Right hindlimb (tissue), 1 donor: ENCODE measurements at regions not wholly inside any gene's neighbourhood (a gene's known extent, or its start where the extent isn't known, plus 50 kb on each side); places are given as distances from the start of the nearest gene placed in this dataset.
"Not testable (repeated sequence)": the region's sequence is repeated elsewhere in the genome, so short reads cannot be mapped to it uniquely, and the experiment has no call there.

Source experiments
- DNase-seq: peaks from one replicate; pipeline ENCODE4 v3.0.0-alpha.2; 2018

DNA sequence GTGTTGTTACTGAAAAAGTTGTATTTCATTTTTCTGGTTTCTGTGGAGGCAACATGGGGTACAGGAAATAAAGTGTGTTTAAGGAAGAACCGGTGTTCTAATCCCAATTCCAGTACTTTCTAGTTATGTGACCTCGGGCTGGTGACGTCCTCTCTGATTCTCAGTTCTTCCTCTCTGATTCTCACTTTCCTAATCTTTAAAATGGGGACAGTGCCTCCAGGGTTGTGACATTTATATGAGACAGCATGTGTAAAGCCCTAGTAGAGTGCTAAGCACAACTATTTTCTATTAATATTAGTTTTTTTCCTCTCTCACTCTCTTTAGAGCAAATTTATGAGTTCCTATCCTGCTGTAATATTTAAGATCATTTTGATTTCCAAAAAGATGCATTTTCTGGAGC, 50.9 kb upstream of the PTPDC1 start:
- DNase-seq = no peak

DNA sequence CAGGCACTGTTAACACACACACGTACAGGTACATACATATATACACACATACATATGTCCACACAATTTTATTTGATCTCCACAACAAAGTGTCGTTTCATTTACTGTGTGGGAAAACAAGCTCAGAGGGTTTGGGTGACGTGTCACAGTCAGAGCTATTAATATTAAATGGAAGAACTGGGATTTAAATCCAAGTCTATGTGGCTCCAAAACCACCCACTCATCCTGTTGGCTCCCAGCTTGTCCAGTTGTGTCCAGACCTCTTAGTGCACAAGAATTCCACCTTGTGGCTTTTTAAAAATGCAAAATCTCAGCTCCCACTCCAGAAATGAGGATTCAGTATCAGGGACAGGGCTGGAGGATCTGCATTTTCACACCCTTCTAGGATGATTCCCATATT, 52.3 kb upstream of the PTPDC1 start:
- no peak for DNase-seq

DNA sequence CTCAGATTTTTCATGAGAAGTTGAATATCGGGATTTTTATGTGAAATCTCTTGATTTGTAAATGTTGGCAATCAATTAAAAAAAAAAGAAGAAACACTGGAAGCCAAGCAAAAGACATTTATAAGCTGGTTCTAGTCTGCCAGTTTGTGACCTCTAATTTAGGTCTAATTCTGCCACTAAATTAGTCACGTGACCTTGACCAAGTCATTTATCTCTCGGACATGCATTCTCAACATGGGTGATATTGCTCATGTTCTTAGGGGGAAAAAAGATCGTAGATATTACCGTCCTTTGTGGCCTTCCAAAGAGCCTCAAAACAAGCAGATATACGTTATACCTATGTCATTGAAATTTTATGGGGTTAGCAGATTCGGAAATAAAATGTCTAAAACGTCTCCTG, 52.9 kb upstream of the PTPDC1 start:
- no peak for DNase-seq

DNA sequence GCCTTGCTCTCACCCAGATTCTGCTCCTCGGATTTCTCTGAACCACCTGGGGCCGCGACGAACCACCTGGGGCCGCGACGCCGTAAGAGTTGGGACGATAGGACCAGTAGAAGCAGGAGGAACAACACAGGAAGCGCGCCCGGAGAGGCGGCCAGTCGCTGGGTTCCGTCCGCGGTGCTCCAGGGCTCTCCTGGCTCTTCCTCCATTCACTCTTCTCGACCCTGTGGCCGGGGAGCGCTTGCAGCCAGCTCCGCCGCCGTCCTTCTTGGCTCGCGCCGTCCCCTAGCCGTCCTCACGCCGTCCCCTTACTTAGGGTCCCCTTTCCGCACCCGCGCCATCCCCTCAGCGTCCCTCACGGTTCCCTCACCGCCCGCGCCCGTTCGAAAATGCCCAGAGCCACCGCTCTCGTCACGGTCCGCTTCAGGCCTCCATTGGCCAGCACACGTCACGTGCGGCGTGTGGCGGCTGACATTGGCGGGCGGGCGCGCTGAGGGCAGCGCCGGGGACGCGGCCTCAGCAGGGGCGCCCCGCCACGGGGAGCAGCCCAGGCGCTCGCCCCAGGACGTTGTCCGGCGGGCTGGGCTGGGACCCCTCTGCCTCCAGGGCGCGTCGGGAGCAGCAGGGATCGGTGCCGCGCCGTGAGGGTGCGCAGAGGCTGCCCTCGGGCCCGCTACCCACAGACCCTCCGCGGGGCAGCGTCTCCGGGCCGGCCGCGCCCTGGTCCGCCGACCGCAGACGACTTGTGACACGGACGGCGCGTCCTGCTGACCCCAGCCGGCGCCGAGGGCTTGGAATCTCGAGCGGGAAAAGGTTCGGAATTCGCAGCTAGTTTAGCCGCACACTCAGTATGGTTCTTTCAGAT, 53.7 kb upstream of the PTPDC1 start:
- peak; percentile 92 for DNase-seq

DNA sequence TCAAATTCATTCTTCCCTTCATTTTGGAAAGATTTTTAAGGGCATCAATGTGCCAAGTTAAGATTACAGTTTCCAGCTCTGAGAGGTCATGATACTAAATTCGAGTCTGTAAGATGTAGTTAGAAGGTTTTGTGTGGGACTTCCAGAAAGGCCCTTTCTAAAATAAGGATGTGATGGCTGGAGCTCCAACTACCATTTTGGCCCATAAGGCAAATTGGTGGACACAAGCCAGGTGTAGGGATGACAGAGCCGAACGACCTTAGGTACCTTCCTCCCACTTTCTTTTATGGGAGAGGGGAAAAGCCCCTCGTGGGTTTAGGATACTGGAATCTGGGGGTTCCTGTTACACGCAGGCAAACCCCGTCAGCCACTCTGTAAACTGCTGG, 54.3 kb upstream of the PTPDC1 start:
- no peak for DNase-seq

DNA sequence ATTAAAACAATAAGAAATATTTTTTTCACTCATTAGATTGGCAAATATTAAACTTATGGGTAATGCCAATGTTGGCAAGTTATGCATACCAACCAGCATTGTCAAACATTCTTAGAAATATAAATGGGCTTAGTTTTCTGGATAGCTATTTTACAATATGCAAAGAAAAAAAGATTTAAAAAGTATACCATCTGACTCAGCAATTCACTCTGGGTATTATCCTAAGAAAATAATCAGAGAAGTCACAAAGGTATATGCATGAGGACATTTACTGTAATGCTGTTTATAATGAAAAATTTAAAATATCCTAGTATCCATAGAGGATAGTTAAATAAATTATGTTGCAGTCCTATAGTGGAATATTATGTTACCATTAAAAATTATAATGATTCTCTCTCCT, 57.4 kb upstream of the PTPDC1 start:
- DNase-seq = no peak

DNA sequence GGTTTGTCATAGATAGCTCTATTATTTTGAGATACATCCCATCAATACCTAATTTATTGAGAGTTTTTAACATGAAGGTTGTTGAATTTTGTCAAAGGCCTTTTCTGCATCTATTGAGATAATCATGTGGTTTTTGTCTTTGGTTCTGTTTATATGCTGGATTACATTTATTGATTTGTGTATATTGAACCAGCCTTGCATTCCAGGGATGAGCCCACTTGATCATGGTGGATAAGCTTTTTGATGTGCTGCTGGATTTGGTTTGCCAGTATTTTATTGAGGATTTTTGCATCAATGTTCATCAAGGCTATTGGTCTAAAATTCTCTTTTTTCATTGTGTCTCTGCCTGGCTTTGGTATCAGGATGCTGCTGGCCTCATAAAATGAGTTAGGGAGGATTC, 61.8 kb upstream of the PTPDC1 start:
- DNase-seq = not testable (repeated sequence)

DNA sequence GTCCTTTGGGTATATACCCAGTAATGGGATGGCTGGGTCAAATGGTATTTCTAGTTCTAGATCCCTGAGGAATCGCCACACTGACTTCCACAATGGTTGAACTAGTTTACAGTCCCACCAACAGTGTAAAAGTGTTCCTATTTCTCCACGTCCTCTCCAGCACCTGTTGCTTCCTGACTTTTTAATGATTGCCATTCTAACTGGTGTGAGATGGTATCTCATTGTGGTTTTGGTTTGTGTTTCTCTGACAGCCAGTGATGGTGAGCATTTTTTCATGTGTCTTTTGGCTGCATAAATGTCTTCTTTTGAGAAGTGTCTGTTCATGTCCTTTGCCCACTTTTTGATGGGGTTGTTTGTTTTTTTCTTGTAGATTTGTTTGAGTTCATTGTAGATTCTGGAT, 63.4 kb upstream of the PTPDC1 start:
- DNase-seq = not testable (repeated sequence)

DNA sequence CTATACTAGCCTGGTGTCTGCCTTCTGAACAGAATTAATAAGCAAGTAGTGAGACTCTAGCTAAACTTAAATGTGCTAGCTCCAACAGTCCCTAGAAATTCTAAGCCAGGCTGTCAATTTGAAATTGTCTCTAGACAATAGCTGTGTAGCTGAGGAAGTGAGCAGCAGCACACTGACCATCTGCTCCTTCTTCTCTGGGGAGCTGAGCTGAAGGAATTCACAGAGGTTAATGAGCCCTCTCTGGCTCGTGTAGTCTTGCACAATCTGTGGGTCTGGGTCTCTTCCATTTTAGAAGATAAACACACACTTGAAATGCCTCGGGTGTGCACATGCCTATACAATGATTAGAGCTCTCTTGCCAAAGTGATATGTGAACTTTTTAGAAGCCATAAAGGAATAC, 63.5 kb upstream of the BARX1 start:
- DNase-seq = peak; percentile 27

DNA sequence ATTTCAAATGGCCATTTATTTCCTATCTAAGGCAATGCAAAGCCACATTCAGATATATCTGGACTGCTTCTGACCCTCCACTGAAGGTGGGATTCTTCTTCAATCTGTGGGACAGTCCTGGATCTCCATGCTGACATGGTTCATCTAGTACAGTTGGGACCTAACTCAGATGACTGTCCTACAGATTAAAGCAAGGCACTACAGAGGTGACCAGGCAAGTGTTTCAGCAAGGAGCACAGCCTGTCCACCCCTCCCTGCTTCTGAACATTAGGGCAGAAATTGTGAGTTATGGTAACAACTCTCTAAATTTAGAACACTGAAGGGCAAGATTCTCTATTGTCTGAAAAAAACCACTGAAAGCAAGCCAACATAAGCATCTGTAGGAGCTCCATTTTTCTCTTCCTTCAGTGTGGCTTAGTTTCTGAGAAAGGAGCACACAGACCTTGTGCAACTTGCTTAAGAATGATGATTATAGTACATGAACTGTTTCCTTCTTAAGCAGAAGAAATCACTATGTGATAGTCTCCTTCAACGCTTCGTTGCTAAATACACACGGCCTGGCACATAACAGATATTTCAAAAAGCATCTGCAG, 62.9 kb upstream of the BARX1 start:
- DNase-seq = no peak

DNA sequence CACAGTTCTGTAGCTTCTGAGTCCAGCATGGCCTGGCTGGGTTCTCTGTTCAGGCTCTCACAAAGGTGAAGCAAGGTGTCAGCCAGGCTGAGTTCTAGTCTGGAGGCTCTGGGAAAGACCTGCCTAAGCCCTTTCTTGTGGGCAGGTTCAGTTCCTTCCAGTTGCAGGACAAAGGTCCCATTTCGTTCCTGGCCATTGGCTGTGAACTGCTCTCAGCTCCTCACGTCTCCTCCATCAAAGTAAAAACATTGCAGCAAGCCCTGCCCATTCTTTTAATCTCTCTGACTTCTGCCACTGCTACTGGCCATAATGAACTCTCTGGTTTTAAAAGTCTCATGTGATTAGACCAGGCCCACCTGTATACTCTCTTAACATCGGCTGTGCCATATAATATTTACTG, 61.6 kb upstream of the BARX1 start:
- DNase-seq = no peak

DNA sequence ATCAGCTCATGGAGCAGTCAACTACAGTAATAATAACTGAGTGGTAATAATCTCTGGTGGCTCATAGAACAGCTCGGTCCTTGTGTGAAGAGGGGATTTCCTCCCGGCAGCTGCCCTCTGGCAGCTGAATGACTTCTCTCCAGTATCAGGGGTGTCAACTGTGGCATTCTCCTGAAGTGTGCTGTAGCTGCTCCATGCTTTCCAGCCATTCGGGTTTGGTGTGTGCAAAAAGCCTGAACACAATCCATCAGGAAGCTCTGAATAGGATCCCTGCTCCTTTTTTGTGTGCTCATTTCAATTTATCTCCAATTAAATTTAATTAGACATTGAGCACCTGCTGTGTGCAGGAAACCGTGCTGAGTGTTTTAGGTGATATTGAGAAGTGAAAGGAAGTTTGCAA, 59.8 kb upstream of the BARX1 start:
- DNase-seq = no peak

DNA sequence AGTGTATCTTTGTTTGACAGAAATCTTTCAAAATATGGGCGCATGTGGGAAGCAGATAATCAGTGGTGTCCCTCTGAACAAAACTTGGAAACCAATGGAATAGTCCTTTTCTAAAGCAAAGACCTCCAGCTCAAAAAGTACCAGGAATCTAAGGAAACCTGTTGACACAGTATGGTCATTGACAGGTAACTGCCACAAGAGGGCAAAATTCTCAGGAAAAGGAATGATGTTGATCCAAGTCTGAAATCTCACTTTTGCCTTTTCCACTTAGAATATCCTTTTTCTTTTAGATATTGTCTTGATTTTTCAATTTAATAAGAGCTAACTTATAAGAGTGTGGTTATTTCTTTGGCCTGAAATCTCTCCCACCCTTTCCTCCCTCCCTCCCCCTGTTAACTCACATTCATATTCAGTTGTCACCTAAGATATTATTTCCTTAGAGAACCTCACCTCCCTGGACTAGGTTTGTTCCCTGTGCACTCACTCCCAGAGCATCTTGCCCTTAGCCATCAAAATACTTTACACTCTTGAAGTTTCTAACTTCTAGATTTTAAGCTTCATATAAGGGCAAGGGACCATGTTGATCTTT, 59.0 kb upstream of the BARX1 start:
- no peak for DNase-seq

DNA sequence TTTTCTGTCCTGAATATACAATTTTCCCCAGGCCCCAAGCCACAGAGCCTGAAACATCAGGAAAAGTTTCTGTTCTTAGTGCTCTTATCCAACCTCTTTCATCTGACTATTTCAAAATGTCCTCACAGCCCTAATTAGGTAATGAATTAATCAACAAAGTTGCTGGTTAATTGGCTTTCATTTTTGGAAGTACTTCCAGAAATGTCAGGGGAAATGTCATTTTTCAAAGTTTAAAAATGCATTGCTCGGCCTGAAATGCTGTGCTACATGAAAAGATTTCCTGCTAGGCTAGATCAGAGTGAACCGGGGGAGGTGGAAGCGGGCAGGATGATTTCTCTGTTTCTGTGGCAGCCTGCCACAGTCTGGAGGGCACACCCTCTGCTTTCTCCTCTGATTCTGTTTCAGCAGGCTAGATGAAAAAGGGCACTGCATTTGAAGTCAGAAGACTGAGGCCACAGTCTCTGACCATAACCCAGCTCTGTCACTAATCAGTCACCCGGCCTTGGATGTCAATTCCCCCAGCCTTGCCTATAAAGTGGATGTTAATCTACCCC, 55.9 kb upstream of the BARX1 start:
- DNase-seq = peak; percentile 29

DNA sequence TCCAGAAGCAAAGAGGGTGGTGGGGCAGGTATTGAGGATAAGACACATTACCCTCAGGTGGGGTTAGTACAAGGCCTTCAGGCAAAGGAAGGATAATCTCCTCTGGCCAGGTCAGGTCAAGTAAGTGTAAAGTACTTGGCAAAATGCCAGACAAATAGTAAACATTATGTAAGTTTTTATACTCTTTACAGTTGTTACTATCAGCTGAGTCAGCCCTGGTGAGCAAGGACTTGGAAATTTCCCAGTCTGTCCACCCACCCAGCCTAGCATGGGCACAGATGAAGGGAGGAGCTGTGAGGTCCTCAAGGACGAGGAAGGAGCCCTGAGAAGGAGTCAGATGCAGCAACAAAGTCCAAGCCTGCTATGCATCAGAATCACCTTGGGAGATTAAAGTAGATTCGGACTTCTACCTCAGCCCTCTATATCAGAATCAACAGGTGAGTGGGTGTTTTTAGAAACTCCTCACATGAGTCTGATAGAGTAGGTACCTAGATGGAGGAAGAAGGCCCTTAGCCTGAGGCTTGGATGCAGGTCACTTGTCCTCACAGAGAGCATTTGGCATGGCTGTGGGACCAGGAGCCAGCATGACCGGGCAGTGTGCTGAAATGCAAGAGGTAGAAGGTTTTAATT, 50.2 kb upstream of the BARX1 start:
- DNase-seq = no peak
